Fibroblast of skin of right quadriceps (primary cell): ENCODE measurements at regions not wholly inside any gene's neighbourhood (a gene's known extent, or its start where the extent isn't known, plus 50 kb on each side); places are given as distances from the start of the nearest gene placed in this dataset.
"Not testable (repeated sequence)": the region's sequence is repeated elsewhere in the genome, so short reads cannot be mapped to it uniquely, and the experiment has no call there.

ENCODE experiments used
- DNase-seq: peaks from one replicate; pipeline ENCODE4 v3.0.0-alpha.2; 2013

DNA sequence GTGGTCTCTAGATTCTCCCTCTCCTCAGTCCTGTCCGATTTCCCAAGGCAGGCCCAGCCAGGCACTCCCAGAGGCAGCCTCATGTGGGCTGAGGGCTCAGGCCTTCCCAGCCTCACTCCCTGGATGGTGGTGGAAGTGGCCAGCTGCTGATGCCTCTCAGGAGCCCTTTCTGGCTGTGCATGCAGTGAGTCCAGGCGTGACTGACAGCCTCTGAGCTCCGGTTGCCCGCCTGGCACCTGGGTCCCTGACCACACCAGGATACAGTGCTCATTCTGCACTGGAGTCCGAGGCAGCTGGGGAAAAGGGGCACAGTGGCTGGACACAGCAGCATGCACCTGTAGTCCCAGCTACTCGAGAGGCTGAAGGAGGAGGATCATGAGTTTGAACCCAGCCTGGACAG is 132.6 kb downstream of the CUL2 start:
- DNase-seq = no peak

DNA sequence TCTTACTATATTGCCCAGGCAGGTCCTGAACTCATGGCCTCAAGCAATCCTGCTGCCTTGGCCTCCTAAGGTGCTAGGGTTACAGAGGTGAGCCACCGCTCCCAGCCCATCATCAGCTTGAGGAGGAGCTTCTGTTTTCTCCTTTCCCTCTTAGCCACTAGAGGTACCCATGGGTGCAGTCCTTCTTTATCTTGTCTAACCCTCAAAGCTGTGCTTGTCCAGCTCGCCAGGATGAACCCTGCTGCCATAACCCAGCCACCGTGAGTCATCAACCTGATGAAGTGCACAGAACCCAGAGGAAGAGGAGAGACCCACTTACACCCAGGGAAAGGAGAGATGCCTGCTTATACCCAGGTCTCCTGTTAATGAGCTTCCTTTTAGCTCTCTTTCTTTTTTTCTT is 133.4 kb downstream of the CUL2 start:
- no peak for DNase-seq

DNA sequence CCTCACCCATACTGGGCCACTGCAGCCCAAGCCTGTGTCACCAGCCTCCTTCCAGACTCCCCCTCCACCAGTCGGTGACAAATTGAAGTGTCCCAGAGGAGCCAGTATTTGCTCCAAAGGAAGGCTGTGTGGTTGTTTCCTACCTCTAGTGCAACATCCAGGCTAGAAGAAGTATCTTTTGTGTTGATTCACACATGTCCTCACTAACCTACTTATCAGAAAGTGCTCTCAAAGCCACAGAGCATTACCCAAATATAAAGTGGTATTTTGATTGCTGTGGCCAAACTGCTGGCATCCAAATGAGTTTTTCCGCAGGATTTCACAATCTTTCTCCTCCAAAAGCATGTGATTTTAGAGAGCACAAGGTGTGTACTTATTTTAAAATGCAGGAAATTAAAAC is 134.8 kb downstream of the CUL2 start:
- DNase-seq = no peak

DNA sequence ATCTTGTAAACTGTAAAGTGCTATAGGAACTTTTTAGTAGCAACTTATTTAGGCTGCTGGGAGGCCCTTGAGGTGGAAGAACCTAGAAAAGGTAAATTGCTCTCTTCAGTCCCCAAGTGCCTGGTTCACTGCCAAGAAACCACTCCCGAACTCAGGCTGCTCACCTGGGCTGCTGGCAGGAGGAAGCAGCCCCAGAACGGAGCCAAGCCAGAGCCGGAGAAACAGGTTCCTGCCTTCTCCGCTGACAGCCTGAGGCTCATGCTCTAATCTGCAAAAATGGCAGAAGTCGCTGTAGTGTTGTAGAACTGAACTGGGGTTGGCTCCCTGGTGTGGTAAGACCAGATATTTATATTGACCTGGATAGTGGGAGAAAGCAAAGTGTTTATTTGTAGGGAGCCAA is 136.0 kb downstream of the CUL2 start:
- DNase-seq = no peak

DNA sequence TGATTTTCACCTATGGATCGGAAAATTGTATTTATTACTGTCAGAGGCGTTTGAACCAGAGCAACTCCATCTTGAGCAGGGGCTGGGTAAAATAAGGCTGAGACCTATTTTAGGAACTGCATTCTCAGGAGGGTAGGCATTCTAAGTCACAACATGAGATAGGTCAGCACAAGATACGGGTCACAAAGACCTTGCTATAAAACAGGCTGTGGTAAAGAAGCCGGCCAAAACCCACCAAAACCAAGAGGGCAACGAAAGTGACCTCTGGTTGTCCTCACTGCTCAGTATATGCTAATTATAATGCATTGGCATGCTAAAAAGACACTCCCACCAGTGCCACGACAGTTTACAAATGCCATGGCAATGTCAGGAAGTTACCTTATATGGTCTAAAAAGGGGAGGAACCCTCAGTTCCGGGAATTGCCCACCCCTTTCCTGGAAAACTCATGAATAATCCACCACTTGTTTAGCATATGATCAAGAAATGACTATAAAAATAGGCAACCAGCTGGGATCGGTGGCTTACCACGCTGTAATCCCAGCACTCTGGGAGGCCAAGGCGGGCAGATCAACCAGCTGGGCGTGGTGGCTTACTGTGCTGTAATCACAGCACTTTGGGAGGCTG is 136.3 kb upstream of the PARD3 start:
- peak; percentile 74 for DNase-seq

DNA sequence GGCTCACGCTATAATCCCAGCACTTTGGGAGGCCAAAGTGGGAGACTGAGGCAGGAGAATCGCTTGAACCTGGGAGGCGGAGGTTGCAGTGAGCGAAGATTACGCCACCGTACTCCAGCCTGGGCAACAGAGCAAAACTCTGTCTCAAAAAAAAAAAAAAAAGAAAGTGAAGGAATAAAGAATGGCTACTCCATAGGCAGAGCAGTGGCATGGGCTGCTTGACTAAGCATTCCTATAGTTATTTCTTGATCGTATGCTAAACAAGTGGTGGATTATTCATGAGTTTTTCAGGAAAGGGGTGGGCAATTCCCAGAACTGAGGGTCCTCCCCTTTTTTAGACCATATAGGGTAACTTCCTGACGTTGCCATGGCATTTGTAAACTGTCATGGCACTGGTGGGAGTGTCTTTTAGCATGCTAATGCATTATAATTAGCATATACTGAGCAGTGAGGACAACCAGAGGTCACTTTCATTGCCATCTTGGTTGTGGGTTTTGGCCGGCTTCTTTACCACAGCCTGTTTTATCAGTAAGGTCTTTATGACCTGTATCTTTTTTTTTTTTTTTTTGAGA is 130.9 kb upstream of the PARD3 start:
- DNase-seq = not testable (repeated sequence)

DNA sequence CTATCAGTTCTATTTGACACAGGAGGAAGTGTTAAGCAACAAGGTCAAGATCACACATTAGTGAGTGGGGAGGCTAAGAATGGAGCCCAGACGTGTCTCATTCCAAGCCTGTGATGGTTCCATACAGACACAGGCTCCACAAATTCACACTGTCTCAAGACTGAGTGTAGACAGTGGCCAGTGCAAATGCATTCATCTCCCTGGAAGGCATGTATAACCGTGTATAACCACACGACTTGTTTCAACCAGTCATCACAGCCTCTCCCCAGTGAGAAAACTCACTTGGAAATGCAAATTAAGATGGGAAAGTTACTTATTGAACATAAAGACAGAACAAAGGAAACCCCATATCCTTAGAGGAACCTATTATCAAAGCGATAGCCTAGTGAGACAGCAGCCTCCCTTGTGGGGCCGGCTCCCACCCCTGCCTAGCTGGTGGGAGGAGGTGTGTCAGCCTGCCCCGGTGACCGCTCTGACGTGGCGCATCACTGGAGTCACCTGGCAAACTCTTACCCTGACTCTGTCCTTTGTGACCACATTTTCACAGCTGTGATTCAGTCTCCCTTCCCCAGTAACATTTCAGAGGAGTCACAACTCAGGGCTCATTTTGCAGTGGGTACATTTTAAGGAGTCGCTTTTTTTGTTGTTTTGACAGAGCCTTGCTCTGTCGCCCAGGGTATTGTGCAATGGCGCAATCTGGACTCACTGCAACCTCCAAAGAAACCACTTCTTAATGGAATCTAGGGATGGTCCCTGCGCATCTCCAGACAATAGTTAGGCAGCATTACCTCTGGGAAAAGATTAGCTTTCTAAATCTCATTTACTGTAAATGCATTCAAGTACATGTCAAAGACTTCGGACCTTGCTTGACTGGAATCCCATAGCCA is 126.6 kb upstream of the PARD3 start:
- DNase-seq = no peak

DNA sequence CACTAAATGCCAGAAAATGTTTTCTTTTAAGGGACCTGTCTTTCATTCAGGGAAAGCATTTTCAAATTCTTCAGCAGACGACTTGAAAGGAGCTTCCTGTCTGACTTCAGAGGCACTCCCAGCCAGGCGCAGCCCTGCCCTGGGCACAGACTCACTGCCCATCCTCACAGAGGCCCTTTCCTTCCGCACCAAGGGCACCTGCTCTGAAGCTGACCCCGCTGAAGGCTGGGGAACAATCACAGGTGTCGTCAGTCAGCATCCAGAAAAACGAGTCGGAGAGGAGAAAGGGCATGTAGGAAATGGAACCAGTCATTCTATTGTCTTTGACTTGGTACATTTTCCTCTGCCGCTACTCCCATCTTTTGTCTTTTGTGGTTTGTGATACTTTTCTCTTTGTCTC is 125.3 kb upstream of the PARD3 start:
- no peak for DNase-seq

DNA sequence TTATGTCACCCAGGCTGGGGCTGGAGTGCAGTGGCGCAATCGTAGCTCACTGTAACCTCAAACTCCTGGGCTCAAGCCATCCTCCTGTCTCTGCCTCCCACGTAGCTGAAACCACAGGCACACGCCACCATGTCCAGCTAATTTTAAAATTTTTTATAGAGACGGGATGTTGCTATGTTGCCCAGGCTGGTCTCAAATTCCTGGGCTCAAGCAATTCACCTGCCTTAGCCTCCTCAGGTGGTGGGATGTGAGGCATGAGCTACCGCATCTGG is 123.2 kb upstream of the PARD3 start:
- DNase-seq = no peak

DNA sequence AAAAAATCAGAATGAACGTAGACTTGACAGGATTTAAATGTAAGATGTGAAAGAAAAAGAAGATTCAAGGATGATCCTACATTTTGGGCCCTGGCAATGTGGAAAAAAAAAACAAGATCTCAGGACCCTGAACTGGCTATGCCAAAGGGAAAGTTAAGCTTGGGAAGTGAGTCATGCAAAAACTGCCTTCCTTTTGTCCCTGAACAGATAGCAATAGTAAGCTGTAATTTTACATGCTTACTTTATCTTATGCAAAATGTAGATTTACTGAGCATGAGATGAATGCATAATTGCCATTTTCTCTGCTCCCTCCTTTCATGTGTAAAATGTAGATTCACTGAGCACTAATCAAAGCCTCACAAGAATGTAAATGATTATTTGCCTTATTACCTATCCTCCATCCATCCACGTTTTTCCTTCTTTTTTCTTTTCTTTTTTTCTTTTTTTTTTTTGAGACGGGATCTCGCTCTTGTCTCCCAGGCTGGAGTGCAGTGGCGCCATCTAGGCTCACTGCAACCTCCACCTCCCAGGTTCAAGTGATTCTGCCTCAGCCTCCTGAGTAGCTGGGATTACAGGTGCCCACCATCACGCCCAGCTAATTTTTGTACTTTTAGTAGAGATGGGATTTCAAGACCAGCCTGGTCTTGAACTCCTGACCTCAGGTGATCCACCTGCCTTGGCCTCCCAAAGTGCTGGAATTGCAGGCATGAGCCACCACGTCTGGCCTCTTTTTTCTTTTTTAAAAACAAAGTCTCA is 122.7 kb upstream of the PARD3 start:
- DNase-seq = peak; percentile 45

DNA sequence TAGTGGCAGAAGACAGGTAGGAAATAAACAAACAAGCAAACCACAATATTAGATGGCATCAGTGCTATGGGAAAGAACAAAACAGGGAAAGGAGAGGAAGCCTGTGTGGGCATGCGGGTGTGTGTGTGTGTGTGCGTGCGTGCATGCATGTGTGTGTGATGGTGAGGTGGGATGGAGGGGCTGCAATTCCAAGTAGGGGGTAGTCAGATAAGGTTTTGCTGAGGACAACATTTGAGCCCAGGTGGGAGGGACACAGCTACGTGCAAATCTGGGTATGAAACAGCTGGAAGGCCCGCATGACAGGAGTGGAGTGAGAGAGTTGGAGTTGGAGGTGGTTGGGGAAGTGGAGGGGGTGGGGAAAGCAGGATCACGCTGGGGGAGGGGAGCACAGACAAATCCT is 121.0 kb upstream of the PARD3 start:
- no peak for DNase-seq

DNA sequence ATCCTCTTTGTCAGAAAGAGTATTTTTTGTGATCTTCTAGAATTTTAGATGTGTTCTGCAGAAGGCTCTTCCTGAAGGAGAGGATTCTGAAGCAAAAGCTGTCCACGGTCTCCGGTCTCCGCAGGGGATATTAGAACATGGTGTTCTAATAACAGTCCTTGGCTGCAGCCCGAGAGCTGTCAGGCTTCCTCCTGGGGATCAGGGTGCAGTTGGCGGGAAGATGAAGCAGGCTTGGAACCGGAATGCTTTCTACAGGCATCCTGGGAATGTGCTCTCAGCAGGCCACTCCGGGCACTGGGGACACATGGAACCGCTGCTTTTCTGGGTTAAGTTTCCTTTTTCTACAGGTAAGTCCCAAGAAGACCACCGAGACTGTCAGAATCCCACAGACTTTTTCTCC is 118.6 kb upstream of the PARD3 start:
- DNase-seq = no peak

DNA sequence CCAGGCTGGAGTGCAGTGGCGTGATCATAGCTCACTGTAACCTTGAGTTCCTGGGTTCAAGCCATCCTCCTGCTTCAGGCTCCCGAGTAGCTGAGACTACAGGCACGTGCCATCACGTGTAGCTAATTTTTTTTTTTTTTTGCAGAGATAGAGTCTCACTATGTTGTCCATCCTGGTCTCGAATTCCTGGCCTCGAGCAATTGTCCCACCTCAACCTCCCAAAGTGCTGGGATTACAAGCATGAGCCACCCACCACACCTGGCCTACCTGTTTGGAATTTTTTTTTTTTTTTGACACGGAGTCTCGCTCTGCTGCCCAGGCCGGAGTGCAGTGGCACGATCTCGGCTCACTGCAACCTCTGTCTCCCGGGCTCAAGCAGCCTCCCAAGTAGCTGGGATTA is 117.1 kb upstream of the PARD3 start:
- DNase-seq = no peak

DNA sequence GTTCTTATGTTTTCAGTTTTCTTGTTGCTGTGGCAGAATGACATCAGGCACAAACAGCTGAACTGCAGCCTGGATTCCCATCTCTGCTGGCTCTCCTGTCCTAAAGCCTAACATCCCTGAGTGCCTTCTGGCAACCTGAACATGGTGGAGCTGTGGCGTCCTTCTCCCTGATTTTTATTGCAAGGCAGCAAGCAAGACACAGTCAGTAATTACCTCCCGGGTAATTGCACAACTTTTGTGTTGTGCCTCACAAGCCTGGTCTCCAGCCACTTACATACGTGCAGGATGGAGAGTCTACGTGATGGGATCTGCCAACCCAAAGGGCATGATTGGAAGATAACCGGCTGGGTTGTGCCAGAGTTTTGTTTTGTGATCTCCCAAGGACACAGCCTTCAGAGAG is 116.1 kb upstream of the PARD3 start:
- no peak for DNase-seq

DNA sequence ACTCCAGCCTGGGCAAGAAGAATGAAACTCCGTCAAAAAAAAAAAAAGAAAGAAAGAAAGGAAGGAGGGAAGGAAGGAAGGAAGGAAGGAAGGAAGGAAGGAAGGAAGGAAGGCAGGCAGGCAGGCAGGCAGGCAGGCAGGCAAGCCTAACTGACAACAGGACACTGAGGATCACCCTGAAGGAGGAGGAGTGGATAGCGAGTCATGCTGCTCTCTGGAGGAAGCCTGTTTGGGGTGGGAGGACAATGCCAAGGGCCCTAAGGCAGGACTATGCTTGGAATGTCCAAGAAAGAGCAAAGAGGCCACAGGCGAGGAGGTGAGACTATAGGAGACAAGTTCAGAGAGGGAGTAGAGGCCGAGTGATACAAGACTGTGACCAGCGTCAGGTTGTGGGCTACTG is 107.0 kb upstream of the PARD3 start:
- no peak for DNase-seq

DNA sequence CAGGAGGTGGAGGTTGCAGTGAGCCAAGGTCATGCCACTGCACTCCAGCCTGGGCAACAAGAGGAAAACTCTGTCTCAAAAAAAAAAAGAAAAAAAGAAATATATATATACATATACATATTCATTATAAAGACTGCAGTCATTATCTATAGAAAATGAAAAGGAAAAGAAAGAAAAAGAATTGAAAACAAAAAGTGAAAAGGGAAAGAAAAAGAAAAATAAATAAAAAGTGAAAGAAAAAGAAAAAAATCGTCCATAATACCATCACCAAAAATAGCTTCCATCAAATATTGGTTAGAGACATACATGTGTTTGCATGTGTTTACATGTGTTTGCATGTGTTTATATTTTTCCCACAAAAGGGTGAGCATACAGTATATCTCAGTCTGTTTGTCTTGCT is 105.5 kb upstream of the PARD3 start:
- DNase-seq = no peak

DNA sequence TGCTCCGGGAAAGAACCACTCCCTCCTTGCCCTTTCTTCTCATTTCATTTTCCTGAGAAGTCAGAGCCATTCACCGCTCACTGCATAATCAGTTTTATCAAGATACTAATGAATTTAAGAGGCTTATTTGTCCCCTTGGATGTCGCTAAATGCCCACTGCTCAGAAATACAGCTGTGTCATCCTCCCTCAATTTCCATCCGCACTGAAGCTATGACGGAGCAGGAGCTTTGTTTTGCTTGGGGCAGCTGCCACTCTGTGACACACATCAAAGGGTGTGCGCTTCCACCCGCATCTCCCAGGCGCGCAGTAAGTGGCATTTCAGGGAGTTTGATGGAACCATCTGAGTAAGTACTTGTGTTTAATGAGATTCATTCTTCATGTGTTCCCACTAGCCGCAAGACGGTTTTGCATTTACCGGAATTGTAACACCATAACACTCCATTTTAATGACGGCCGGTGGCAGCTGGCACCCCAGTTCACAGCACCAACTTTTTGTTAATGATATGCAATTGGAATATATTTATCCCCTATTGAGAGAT is 103.8 kb upstream of the PARD3 start:
- DNase-seq = no peak

DNA sequence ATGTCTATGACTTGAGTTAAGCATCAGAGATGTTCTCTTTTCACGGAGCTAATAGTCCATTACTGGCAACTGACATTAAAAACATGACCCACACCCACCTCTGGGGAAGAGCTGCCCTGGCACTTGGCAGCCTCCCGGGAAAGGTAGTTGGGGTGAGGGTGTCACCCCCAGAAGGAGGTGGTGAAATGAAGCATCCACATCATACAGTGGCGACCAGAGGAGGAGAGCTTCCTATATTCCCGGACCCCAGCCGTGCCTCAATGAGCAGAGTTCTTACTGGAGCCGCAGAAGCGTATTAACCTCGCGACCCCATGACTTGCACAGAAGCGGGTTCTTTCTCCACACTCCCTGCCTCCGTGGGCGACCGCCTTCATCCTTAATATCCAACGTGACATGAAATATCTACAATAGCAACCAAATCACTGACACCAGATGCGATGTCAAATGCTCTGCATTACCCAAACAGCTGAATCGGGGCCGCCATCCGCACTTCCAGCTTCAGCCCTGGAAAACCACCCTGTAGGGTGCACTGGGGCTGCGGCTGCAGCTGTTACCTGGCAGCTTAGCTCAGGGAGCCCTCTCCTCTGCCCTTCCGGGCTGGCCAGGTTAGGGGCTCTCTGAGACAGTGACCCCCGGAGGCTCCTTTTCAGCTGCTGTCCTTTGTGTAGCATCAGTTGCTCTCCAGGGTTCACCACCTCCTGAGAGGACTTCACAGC is 103.1 kb upstream of the PARD3 start:
- no peak for DNase-seq

DNA sequence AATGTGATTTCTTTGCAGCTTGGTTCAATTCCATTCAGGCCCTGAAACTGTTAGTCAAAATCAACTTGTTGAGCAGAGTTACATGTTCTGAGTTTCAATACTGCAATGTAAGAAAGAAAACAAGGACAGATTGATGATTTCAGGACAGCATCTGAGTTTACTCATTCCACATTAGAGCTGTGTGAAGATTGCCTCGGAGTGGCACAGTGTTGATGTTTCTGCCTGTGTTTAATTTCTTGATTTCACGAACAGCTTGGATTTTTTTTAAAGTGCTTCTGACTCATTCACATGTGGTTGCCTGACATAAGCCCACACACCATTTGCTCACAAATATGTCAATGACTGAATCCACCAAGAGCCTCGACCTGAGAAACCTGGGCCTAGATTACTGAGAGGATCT is 101.2 kb upstream of the PARD3 start:
- DNase-seq = peak; percentile 92

DNA sequence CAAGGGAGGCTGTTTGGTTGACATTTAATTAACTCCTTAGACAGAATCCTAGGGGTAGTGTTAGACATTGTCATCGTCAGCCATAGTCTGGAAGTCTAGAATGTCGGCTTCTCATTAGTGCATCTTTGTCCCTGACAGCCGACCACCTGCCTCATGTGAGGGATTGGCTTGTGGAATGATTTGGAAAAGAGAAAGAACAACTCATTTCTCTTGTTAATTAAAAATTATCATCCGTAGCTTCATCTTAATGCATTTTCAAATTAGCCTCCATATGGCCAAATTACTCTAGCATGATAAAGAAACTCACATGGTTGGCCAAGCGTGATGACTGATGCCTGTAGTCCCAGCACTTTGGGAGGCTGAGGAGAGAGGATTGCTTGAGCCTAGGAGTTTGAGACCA is 97.7 kb upstream of the PARD3 start:
- no peak for DNase-seq

DNA sequence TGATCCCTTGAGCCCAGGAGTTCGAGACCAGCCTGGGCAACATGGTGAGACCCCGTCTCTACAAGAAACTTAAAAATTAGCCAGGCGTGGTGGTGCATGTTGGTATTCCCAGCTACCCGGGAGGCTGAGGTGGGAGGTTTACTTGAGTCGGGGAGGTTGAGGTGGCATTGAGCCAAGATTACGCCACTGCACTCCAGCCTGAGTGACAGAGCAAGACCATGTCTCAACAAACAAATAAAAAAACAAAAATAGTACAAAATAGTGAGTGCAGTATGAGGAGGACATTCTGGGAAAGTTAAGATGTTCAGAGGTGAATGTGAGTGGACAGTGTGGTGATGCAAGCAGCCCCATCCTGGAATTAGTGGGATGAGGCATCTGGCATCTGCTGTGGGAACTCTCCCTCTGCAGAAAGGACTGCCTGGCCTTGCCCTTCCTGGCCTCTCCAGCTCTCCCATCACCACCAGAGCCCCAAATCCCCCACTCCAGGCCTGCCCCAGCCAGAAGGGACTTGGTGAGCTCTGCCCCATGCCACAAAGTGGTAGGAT is 96.6 kb upstream of the PARD3 start:
- no peak for DNase-seq

DNA sequence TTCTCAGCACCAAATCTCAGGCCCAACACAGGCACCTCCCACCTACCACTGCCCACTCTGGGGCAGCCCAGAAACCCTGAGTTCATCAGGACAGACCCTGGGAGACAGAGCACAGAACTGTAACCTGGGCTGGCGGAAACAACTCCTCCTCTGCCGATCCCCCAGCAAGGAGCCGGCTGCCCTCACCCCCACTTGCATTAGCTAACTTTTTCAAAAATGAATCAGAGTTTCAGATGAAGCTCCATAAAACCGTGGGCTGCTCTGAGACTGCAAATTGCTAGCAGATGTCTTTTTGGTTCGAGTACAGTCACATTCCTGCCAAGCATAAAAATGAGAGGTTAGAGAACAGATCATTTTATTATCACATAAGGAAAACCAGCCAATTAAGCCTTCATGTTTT is 93.4 kb upstream of the PARD3 start:
- DNase-seq = peak; percentile 92
